NCI-H2081 (cell line): ENCODE measurements at regions not wholly inside any gene's neighbourhood (a gene's known extent, or its start where the extent isn't known, plus 50 kb on each side); places are given as distances from the start of the nearest gene placed in this dataset.
"Not testable (repeated sequence)": the region's sequence is repeated elsewhere in the genome, so short reads cannot be mapped to it uniquely, and the experiment has no call there.

ENCODE experiments used
- DNase-seq, 2 experiments: peaks; one replicate each; lab custom pipeline; 2025; lab: John Stamatoyannopoulos, UW

DNA sequence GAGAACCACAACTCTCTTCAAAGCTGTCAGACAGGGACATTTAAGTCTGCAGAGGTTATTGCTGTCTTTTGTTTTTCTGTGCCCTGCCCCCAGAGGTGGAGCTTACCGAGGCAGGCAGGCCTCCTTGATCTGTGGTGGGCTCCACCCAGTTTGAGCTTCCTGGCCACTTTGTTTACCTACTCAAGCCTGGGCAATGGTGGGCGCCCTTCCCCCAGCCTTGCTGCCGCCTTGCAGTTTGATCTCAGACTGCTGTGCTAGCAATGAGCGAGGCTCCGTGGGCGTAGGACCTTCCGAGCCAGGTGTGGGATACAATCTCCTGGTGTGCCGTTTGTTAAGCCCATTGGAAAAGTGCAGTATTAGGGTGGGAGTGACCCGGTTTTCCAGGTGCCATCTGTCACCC, 822.1 kb downstream of the KCNMA1 start:
- DNase-seq, result not testable (repeated sequence)

GRCh38 chr10:76811430-76811829, 826.2 kb downstream of the KCNMA1 start:
- DNase-seq, result no peak

GRCh38 chr10:76788452-76788811, 849.2 kb downstream of the KCNMA1 start:
- no peak for DNase-seq

- DNase-seq, result no peak
Observed at GRCh38 chr10:76787746-76788451, 849.7 kb downstream of the KCNMA1 start.

- DNase-seq, result no peak
Observed at GRCh38 chr10:76786504-76787072, 851.0 kb downstream of the KCNMA1 start.

GRCh38 chr10:76784076-76784475, 853.5 kb downstream of the KCNMA1 start:
- no peak for DNase-seq

DNA sequence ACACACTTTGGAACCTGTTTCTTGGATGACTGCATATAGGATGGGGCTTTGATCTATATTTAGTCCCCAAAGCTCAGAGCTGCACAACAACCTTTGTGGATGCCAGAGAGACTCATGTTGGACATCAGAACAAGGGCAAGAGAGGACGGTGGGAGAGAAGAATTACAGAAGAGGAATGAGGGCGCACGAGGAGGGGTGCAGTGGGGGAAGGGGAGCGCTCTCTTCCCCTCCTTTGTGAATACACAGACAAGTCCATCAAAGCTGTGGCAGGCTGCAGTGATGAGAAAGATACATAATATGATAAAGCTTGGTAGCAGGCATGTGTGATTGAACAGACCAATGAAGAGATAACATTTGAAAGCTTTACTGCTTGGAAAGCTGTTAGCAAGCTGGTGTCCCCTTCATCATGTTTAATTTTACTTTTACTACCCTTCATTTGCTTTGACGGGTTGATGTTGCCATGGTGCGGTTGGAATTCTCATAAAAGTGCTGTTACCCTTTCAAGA, 857.8 kb downstream of the KCNMA1 start:
- no peak for DNase-seq

DNA sequence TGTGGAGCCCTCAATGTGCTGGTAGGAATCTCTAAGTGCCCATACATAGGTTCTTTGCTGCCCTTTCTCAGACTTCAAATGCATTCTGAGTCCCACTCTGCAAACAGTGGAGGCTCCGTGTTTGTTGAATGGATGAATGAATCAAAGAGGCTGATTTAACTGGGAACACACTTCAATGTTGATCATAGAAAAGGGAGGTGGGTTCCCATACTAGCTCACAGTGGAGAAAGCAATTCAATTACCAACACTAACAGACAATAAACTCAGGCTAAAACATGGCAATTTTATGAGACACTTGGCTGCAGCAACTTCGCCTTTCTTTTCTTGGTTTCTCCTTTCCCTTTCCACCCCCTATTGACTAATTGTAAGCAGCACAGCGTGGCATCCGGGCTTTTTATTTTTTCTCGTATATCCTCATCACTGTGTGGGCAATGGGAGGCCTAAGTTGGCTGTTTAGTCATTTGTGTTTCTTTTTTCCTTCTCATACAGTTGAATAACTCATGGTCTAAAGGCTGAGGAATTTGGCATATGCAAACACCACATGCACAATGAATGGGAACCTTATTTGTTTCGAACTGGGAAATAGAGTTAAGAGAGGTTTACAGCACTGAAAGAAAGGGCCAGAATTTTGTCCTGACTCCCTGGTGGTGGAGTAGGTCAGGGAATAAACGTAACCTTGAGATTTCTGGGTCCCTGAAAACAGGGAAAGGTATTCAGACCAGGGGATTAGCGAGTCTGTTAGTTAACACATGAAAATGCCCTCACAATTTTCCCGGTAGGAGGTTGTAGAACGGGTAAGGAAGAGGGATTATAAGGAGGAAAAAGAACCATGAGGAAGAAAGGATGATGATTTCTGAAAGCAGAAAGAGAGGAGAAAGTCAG, 858.5 kb downstream of the KCNMA1 start:
- DNase-seq, result no peak

GRCh38 chr10:76774987-76775603, 862.5 kb downstream of the KCNMA1 start:
- DNase-seq, result no peak

DNA sequence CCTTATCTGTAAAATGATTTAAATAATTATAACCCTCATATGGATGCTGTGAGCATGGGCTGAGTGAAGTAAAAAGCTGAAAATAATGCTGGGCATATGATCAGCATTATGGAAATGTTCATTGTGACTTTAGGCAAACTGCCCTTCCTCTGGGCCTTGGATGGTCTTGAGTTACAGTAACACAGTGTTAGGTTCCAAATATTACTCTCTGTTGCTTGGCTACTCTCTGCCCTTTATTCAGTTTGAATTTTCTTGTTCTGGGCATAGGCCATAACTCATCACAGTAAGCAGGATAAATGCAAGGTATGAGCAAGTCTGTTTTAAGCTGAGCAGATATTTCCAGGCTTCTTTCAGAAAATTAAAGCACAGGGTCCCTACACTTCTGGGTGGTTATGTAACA, 868.0 kb downstream of the KCNMA1 start:
- DNase-seq, result no peak

GRCh38 chr10:76769161-76769560, 868.4 kb downstream of the KCNMA1 start:
- no peak for DNase-seq

DNA sequence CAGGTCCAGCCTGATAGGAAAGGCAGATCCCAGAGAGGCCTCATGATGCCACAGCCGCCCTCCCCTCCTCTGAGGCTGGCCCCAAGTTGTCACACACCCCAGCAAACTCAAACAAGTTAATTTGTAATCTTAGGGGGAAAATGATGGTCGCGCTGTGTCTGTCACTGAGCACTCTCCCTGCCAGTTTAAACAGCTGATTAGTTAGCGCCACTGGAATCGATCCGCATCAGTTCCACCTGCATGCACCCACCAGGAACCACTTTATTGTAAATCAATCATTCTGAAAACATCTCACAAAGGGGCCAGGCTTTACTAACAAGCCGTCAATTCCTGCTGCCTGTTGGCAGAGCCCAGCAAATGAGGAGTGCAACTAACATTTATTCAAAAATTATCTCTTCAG, 870.9 kb downstream of the KCNMA1 start:
- DNase-seq, result peak; percentile 13 to 60

DNA sequence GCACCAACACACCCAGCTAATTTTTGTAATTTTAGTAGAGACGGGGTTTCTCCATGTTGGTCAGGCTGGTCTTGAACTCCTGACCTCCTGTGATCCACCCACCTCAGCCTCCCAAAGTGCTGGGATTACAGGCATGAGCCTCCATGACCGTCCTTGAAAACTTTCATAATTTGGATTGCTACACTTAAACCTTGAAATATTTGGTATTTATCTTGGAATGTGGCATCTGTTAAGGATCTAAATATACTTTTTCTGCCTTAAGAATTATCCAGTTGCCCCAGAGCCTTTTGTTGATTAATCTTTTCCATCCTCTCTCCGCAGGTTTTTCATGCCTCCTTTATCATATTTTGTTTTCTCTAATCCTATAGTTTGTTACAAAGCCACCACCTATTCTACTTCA, 872.7 kb downstream of the KCNMA1 start:
- not testable (repeated sequence) for DNase-seq

- no peak for DNase-seq
Observed at GRCh38 chr10:76764177-76764576, 873.4 kb downstream of the KCNMA1 start.

DNA sequence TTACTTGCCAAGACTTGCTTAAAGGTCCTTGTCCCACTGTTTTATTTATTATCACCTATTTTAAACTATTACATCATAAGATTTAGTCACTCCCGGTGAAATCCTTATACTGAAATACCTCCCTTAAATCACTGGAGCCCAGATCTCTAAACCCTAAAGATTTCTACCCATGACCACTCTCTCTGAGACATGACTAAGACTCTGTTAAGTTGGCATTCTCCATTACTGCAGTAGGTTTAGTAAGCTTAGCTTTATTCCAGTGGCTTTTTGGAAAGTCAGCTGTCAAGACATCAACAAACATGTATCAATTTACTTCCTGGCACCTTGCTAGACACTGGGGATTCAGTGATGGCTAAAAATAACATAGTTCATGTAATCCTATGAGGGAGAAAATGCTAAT, 874.2 kb downstream of the KCNMA1 start:
- no peak for DNase-seq

DNA sequence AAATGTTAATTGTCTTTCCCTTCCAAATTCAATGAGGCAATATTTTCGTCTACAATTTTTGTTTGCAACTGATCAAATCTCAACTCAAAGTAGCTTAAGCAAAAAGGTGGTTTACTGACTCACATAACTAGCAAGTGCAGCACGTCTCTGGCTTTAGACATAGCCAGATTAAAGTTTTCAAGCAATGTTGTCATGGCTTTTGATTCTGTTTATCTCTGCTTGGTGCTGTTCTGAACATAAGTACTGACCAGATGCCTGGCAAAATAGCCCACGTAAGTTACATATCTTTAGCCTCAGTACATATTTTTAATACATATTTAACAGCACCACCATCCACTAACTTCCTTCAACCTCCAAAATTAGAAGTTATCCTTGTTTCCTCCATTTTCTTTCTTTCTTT, 877.9 kb downstream of the KCNMA1 start:
- no peak for DNase-seq

DNA sequence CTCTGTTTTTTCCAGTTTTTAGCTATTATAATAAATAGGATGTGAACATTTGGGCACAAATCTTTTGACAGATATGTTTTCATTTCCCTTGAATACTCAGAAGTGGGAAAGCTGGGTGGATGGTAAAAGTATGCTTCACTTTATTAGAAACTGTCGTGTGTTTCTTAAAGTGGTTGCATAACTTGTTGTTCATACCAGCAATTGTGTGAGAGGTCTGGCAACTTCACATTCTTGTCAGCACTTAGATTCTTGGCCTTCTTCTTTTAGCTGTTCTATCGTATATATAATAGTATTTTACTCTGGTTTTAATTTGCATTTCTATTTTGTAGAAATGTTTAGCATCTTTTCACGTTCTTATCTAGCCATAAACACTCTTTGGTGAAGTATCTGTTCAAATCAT, 894.4 kb downstream of the KCNMA1 start:
- no peak for DNase-seq

- no peak for DNase-seq
Observed at GRCh38 chr10:76740514-76740913, 897.1 kb downstream of the KCNMA1 start.

DNA sequence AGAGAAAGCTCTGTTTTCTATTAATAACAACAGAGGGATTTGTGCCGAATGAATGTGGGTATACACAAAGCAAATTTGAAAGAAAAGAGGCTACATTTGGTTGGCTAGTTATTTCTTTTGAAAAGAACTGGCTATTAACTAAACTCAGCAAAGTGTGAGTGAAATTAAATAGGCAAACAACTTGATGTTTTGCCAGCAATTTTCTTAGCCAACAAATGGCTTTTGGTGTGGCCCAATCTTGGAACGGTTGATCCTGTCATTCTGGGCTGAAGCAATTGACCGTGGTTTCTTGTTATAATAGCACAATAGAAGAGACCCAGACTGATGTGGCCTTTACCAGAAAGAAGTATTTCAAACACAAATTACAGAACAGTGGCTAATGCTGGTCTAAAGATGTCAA, 898.6 kb downstream of the KCNMA1 start:
- peak in 1 of 2 experiments; percentile 29 for DNase-seq

DNA sequence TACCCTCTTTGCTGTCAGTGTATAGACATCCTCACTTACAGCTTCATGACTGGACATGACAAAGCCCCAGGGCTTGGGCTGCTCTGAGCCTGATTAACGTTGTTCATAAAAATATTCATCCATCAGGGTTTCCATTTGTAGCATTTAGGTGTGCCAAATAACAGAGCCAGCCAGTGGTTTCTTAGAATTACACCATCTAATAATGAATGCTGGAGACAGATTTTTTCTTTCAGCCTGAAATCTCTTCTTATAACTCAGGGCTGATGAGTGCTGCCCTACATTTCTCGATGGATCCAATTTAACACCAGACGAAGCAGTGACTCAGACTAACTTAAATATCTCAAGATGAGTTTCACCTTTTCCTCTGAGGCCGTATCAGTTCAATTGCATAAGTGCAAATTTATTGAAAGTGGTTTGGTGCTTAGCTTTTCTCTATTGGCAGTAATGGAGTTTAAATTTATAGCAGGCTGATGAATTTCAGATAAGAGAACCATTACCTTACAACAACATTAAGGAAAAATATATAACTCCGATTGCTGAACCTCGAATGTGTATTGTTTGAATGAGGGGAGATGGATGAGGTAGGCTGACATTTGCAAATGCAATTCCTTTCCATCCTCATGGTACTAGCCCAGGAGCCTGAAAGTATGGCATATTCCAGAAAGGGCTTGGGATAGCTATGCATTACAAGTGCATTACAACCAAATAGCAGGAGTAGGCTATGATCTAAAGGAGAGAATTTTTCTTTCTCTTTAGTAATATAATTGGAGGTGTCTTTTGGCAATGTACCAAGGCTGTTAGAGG, 900.6 kb downstream of the KCNMA1 start:
- no peak for DNase-seq

- no peak for DNase-seq
Observed at GRCh38 chr10:76736392-76736791, 901.2 kb downstream of the KCNMA1 start.

DNA sequence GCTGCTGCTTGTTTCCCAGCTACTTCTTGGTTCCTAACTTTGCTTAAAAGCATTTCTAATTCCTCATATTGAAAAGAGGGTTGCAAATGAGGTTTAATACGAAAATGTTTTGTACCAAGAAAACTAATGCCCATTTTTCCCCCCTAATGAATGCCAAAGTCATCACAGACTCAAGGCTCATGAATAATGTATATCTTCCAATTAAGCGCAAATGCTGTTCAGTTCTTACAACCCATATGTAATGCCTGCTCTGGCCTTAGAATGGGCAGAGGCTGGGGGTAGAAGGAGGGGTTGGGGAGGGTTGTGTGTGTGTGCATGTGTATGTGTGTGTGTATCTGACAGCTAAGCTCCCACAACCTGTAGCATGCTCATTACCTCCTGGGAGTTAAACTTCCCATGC, 901.7 kb downstream of the KCNMA1 start:
- no peak for DNase-seq
